Gastrocnemius medialis (tissue), 4 donors: ENCODE measurements at regions not wholly inside any gene's neighbourhood (a gene's known extent, or its start where the extent isn't known, plus 50 kb on each side); places are given as distances from the start of the nearest gene placed in this dataset.

Experiments
- ATAC-seq, 2 donors: fragments of 150-250 bp; one replicate each; pipeline ENCODE4 v1.9.1; 2016
- DNase-seq, 2 donors: peaks; one replicate each; pipeline ENCODE4 v3.0.0-alpha.2; 2019
- H3K27ac ChIP-seq, 4 donors: fragments of 200-600 bp; sonication (generic); 1 replicate in 1 of 4; 2 replicates in 3 of 4; pipeline ENCODE4 v1.5.1; 2016 to 2018; ENCODE audit warnings: mild to moderate bottlenecking in 2 of 4, moderate library complexity in 1 of 4
- H3K27me3 ChIP-seq, 3 donors: fragments of 200-600 bp; sonication (generic) in 2 of 3; 1 replicate in 1 of 3; 2 replicates in 2 of 3; pipeline versions ENCODE4 v1.5.1 to v1.6.0; 2016 to 2019; ENCODE audit warnings: mild to moderate bottlenecking in 1 of 3, moderate library complexity in 1 of 3
- H3K36me3 ChIP-seq, 2 donors: fragments of 200-600 bp; sonication (generic) in 1 of 2; one replicate each; pipeline ENCODE4 v1.5.1; 2017 to 2018
- H3K4me1 ChIP-seq, 2 donors: fragments of 200-600 bp; sonication (generic) in 1 of 2; one replicate each; pipeline ENCODE4 v1.5.1; 2016 to 2017; ENCODE audit warnings: mild to moderate bottlenecking in 2 of 2
- H3K4me3 ChIP-seq, 4 donors: fragments of 200-600 bp; sonication (generic) in 3 of 4; 1 replicate in 1 of 4; 2 replicates in 3 of 4; pipeline ENCODE4 v1.5.1; 2016 to 2019; ENCODE audit warnings: mild to moderate bottlenecking in 2 of 4
- H3K9me3 ChIP-seq, 3 donors: fragments of 200-600 bp; sonication (generic) in 2 of 3; 1 replicate in 1 of 3; 2 replicates in 2 of 3; pipeline ENCODE4 v1.5.1; 2016 to 2019
- POLR2A ChIP-seq, 2 donors: fragments of 450-650 bp; IDR thresholded peaks; one replicate each; pipeline ENCODE4 v1.6.1; 2017; ENCODE audit warnings: antibody characterized with exemption in 2 of 2, mild to moderate bottlenecking in 2 of 2, moderate library complexity in 2 of 2
- in situ Hi-C, 4 donors: fragments of 200-750 bp; cut with MboI; loops; one replicate each; pipeline versions ENCODE4 v1.15.0 to v1.8.0; 2017; ENCODE audit warnings: low sequenced_read_pairs in 4 of 4
- intact Hi-C: fragments of 100-400 bp; cut with DNase I; formaldehyde crosslinking; loops from one replicate; pipeline ENCODE4 v1.15.1; 2023; ENCODE audit warnings: low total_unique reads
- TF ChIP-seq, protein P1 (sequence below), 5 experiments: fragments of 450-650 bp in 3 of 5; fragments of 200-600 bp in 2 of 5; sonication (generic) in 2 of 5; IDR thresholded peaks in 4 of 5; conservative IDR thresholded peaks in 1 of 5; 1 replicate in 4 of 5; 2 replicates in 1 of 5; pipeline ENCODE4 v1.5.1; 2016 to 2019; ENCODE audit warnings: antibody characterized with exemption in 5 of 5, mild to moderate bottlenecking in 3 of 5, moderate library complexity in 3 of 5

DNA sequence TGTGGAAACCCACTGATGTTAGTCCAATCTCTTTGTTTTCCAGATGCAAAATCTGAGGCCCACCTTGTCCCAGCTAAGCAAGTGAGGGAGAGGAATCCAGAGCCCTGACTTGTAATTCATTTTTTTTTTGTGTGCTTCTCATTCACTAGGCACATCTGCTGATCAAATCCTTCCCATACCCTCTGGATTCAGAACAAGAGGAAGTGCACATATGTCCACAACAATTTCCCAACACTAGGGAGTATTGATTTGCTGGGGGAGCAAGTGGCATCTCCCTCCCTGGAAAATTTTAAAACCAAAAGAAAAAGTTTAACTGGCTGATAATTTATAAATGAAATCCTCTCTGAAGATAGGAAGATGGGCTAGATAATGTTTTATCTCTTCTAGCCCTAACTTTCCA, 94.6 kb upstream of the RFC3 start:
- Histone ChIP-seq H3K4me3 (no peak overlapping the region), H3K27me3 (no peaks in the 10 kb centered on the region), H3K4me1 (peaks cover 13 to 23% of the 10 kb centered on the region in 2 donors), H3K36me3 (no peaks in the 10 kb centered on the region), H3K27ac (peak overlapping the region in 3 of 4 donors; percentile 22 to 44 (median 30)), H3K9me3 (no peaks in the 10 kb centered on the region)
- intact Hi-C loops (loop anchor here (5.0 kb wide), 2 partner anchors 496 to 1136 kb away; partner anchors contain the start of gene PDS5B), in situ Hi-C loops (loop anchor here in 3 of 4 donors (10.0 to 25.0 kb wide), 3 partner anchors 179 to 1136 kb away; partner anchors contain the start of gene PDS5B (in 2 of the 3))
- TF ChIP-seq, protein P1, sequence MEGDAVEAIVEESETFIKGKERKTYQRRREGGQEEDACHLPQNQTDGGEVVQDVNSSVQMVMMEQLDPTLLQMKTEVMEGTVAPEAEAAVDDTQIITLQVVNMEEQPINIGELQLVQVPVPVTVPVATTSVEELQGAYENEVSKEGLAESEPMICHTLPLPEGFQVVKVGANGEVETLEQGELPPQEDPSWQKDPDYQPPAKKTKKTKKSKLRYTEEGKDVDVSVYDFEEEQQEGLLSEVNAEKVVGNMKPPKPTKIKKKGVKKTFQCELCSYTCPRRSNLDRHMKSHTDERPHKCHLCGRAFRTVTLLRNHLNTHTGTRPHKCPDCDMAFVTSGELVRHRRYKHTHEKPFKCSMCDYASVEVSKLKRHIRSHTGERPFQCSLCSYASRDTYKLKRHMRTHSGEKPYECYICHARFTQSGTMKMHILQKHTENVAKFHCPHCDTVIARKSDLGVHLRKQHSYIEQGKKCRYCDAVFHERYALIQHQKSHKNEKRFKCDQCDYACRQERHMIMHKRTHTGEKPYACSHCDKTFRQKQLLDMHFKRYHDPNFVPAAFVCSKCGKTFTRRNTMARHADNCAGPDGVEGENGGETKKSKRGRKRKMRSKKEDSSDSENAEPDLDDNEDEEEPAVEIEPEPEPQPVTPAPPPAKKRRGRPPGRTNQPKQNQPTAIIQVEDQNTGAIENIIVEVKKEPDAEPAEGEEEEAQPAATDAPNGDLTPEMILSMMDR (IDR thresholded peaks at IDR 0.05 in 4 of 5, conservative IDR thresholded peaks at IDR 0.05 in 1 of 5) = no peak
- TF ChIP-seq POLR2A (IDR thresholded peaks at IDR 0.05) = no peak
- DNase-seq (no peak), ATAC-seq (no peak)

DNA sequence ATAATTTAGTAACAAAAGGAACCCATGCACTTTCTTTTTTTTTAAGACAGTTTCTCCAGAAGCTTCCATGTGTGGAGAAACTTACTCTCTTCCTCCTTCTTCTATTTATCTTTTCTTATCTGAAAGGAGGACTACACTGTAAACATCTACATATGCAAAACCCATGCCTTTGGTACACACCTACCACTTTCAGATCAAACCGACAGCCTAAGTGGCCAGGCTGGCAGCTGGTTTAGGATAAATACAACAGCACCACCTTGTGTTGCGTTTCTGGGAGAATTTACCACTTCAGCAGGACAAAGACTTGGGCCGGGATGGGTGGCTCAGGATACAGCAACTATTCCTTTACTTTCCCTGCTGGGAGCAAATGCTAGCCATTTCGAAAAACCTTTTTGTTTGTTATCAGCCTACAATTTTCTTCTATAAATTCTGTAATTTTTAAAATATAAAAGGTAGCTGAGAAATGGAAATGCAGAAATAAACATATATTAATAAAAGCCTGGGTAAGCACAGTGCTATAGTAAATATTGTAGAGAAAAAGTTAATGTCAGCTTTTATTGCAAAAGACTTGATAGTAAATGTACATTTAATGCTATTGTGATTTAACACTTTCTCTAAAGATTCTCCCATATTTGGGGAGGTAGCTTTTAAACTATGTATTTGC, 94.0 kb upstream of the RFC3 start:
- H3K27ac ChIP-seq = peak overlapping the region in 2 of 4 donors; percentile 22 to 44
- intact Hi-C loops = loop anchor here (1.0 to 5.0 kb wide), 3 partner anchors 181 to 1137 kb away; partner anchors contain the start of gene PDS5B

DNA sequence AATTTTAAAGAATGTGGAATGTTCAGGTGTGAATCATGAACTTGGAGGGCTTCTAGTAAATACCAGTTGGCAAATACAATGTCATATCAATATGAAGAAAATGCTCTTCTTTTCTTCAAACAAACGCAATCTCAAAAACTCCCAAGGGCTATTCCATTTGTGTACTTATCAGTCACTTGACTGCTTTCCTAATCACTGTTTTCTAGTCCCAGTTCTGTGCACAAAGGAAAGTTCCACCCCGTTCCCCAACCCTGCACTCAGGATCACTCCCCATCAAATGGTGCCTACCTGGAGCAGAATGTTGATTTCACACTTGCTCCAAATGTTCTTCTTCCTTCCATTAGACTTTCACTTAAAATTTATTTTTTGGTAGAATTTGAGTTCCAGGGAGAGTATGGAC, 92.6 kb upstream of the RFC3 start:
- DNase-seq (no peak), ATAC-seq (no peak)
- H3K36me3 ChIP-seq = no peaks in the 10 kb centered on the region
- H3K4me3 ChIP-seq = no peak overlapping the region
- H3K27me3 ChIP-seq = no peaks in the 10 kb centered on the region
- in situ Hi-C loops (loop anchor here in 3 of 4 donors (10.0 kb wide), 1 partner anchor 181 kb away; no protein-coding TSS in a partner anchor), intact Hi-C loops (no loop called here)
- H3K9me3 ChIP-seq = no peaks in the 10 kb centered on the region
- TF ChIP-seq POLR2A (IDR thresholded peaks at IDR 0.05) = no peak
- TF ChIP-seq, protein P1 (IDR thresholded peaks at IDR 0.05 in 4 of 5, conservative IDR thresholded peaks at IDR 0.05 in 1 of 5) = no peak
- H3K4me1 ChIP-seq = peaks cover 13 to 23% of the 10 kb centered on the region in 2 donors
- H3K27ac ChIP-seq = no peak overlapping the region

More for the DNA sequence above, 94.0 kb upstream of the RFC3 start:
- peaks cover 13 to 23% of the 10 kb centered on the region in 2 donors for H3K4me1 ChIP-seq
- no peak overlapping the region for H3K4me3 ChIP-seq
- DNase-seq (peak; percentile 62), ATAC-seq (peak; percentile 93 to 94)
- H3K27me3 ChIP-seq = no peaks in the 10 kb centered on the region
- in situ Hi-C loops = loop anchor here in 3 of 4 donors (10.0 to 25.0 kb wide), 3 partner anchors 179 to 1137 kb away; partner anchors contain the start of gene PDS5B (in 2 of the 3)
- no peaks in the 10 kb centered on the region for H3K36me3 ChIP-seq
- TF ChIP-seq, protein P1 (IDR thresholded peaks at IDR 0.05 in 4 of 5, conservative IDR thresholded peaks at IDR 0.05 in 1 of 5) = peak; percentile 41 to 81 (median 58)
- no peak for TF ChIP-seq POLR2A (IDR thresholded peaks at IDR 0.05)
- H3K9me3 ChIP-seq = no peaks in the 10 kb centered on the region

DNA sequence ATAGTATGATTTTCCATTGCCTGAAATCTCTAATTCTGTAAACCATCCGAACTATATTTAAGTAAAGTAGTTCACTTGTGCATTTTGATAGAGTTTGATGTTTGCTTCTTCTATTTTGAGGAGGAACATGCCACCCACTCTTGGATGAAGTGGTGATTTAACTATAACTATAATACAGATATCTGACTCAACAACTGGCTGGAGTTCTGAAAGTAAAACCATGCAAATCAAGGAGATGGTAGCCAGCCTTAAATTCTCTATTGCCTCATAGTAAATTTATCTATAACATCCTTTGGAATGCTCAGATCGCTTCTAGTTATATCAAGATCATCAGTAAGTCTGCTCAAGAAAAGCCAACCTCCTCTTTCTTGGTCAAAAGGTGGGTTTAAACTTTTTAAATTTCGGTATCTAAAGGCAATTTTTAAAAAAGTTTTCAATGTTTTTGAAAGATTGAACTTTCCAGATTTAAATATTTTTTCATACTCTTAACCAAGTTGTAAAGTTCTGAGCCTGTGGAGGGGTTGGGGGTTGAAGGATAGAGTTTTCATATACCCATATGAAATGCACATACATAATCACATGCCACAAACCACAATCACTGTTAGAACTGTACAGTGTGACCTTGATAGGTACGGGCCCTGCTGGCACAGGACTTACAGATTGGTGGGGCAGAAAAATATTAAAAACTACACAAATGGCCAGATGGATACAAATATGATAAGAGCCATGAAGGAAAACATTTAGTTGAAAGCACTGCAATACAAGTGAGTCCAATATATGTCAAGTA, 90.5 kb upstream of the RFC3 start:
- Histone ChIP-seq H3K4me1 (peaks cover 7 to 13% of the 10 kb centered on the region in 2 donors), H3K36me3 (no peaks in the 10 kb centered on the region), H3K9me3 (no peaks in the 10 kb centered on the region), H3K27ac (no peak overlapping the region), H3K4me3 (no peak overlapping the region), H3K27me3 (no peaks in the 10 kb centered on the region)
- ATAC-seq = no peak
- in situ Hi-C loops = loop anchor here in 3 of 4 donors (10.0 kb wide), 1 partner anchor 183 kb away; no protein-coding TSS in a partner anchor
- intact Hi-C loops = no loop called here
- no peak for DNase-seq
- TF ChIP-seq, protein P1 (IDR thresholded peaks at IDR 0.05 in 4 of 5, conservative IDR thresholded peaks at IDR 0.05 in 1 of 5) = no peak
- no peak for TF ChIP-seq POLR2A (IDR thresholded peaks at IDR 0.05)
